ENCODE measurements at regions not wholly inside any gene's neighbourhood (a gene's known extent, or its start where the extent isn't known, plus 50 kb on each side); places are given as distances from the start of the nearest gene placed in this dataset.

- no peak for TF ChIP-seq CTCF (IDR thresholded peaks at IDR 0.05; ENCODE audit: insufficient read depth, low read depth, low read length, missing control alignments)
- H3K4me3 ChIP-seq (ENCODE audit: low read depth, low read length) = no peak overlapping the region
- no peak for DNase-seq (ENCODE audit: low read depth)
These were observed 145.0 kb downstream of the SLC24A2 start for GRCh38 chr9:19643875-19644274.

DNA sequence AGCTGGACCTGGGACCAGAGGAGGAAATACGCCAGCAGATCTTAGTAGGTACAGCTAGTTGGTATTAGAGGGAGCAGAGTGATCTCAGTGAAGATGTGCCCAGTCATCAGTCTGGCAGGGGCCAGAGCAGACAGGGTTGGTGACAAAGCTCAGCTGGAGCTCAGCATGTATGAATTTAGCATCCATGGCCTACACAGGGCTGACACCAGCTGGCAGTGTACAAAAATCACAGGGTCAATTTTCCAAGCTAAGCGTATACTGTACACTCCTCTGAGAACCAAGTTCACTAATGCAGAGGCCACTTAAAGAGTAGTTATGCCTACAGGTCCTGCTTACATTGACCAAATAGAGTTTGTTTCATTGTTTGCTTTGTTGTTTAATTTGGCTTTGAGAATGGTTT is 146.6 kb downstream of the SLC24A2 start:
- DNase-seq (ENCODE audit: low read depth) = peak; percentile 21
- no peak overlapping the region for H3K4me3 ChIP-seq (ENCODE audit: low read depth, low read length)
- TF ChIP-seq CTCF (IDR thresholded peaks at IDR 0.05; ENCODE audit: insufficient read depth, low read depth, low read length, missing control alignments) = no peak

DNA sequence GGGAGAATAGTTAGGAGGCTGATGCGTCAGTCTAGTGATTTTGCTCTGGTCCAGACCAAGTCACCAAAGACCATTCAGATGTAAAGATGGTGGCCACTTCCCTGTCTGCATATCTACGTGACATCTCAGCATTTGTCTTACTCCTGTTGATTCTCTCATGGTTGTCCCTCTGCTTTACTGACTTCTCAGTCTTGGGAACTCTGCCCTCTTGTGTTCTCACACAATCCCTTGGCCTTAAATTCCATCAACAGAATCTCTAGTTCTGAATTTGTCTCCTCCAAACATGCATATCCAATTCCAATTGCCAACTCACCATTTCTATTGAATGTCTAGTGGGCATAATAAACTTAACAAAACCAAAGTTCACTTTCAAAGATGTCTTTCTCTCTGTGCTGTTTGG is 147.8 kb downstream of the SLC24A2 start:
- DNase-seq (ENCODE audit: low read depth) = peak; percentile 5
- peak; percentile 12 for TF ChIP-seq CTCF (IDR thresholded peaks at IDR 0.05; ENCODE audit: insufficient read depth, low read depth, low read length, missing control alignments)
- no peak overlapping the region for H3K4me3 ChIP-seq (ENCODE audit: low read depth, low read length)

GRCh38 chr9:19640014-19640413 is 148.8 kb downstream of the SLC24A2 start:
- no peak for DNase-seq (ENCODE audit: low read depth)
- no peak for TF ChIP-seq CTCF (IDR thresholded peaks at IDR 0.05; ENCODE audit: insufficient read depth, low read depth, low read length, missing control alignments)
- H3K4me3 ChIP-seq (ENCODE audit: low read depth, low read length) = no peak overlapping the region

- TF ChIP-seq CTCF (IDR thresholded peaks at IDR 0.05; ENCODE audit: insufficient read depth, low read depth, low read length, missing control alignments) = no peak
These were observed 151.8 kb downstream of the SLC24A2 start for GRCh38 chr9:19637084-19637483.

GRCh38 chr9:19634881-19635280 is 154.0 kb downstream of the SLC24A2 start:
- H3K4me3 ChIP-seq (ENCODE audit: low read depth, low read length) = no peak overlapping the region
- no peak for TF ChIP-seq CTCF (IDR thresholded peaks at IDR 0.05; ENCODE audit: insufficient read depth, low read depth, low read length, missing control alignments)
- no peak for DNase-seq (ENCODE audit: low read depth)

More at GRCh38 chr9:19637084-19637483, 151.8 kb downstream of the SLC24A2 start:
- H3K4me3 ChIP-seq (ENCODE audit: low read depth, low read length) = no peak overlapping the region
- DNase-seq (ENCODE audit: low read depth) = no peak

DNA sequence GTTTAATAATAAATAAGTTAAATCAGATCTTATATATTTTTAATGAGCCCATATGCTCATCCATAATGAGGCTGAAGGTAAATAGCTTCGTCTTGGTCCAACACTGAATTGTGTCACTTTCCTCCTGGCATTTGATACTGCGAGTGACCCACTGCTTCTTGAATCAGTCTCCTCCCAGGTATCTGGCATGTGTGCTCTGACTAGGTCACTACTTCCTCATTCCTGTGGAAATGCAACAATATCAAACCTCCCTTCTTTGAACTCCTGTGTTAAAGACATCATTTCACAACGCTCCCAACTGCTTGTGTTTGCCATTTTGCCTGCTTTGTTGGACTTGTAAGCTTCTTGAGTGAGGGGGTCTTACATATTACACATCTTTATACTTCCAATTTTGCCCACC is 157.7 kb downstream of the SLC24A2 start:
- no peak for DNase-seq (ENCODE audit: low read depth)
- no peak overlapping the region for H3K4me3 ChIP-seq (ENCODE audit: low read depth, low read length)

More for the DNA sequence above, 157.7 kb downstream of the SLC24A2 start:
- no peak for TF ChIP-seq CTCF (IDR thresholded peaks at IDR 0.05; ENCODE audit: insufficient read depth, low read depth, low read length, missing control alignments)

Data from GM12865 (cell line).